Astrocyte (in vitro differentiated cells and primary cell): ENCODE measurements at regions not wholly inside any gene's neighbourhood (a gene's known extent, or its start where the extent isn't known, plus 50 kb on each side); places are given as distances from the start of the nearest gene placed in this dataset.

ENCODE experiments used
- CTCF ChIP-seq: IDR thresholded peaks from 2 replicates; pipeline ENCODE4 v1.5.1; 2011; ENCODE audit warnings: low read depth, mild to moderate bottlenecking, inconsistent platforms, low read length, moderate library complexity; ENCODE audit not compliant: insufficient read depth
- EZH2 ChIP-seq: IDR thresholded peaks from 2 replicates; pipeline ENCODE4 v1.6.1; 2012; ENCODE audit warnings: mild to moderate bottlenecking, low read length, inconsistent platforms; ENCODE audit not compliant: insufficient read depth

GRCh38 chr3:177842743-177843734 lies 645.8 kb upstream of the TBL1XR1 start:
- TF ChIP-seq CTCF (no peak), EZH2 (no peak)
